ENCODE measurements at regions not wholly inside any gene's neighbourhood (a gene's known extent, or its start where the extent isn't known, plus 50 kb on each side); places are given as distances from the start of the nearest gene placed in this dataset.
"Not testable (repeated sequence)": the region's sequence is repeated elsewhere in the genome, so short reads cannot be mapped to it uniquely, and the experiment has no call there.

DNA sequence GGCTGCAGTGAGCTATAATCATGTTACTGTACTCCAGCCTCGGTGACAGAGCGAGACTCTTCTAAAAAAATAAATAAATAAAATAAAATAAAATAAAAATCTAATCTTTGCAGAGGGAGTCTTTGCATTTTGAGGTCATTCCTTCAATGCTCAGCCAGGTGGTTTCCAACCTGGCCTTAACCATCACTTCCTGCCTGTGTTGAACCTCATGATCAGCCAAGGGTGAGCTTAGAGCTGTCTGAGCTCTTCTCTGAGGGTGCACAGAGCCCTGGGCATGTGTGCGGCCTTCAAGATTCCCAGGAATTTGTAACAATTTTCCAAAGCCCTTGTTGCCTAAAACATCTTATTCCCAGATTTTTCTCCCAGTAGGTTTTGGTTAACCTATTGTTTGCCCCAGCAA, 94.3 kb downstream of the KCNJ12 start:
- not testable (repeated sequence) for H3K9me3 ChIP-seq (ENCODE audit: control insufficient read depth, low read depth, low read length); H3K4me3 ChIP-seq (ENCODE audit: low read length); H3K27me3 ChIP-seq (ENCODE audit: control insufficient read depth, insufficient read depth, low read length); H3K27ac ChIP-seq (ENCODE audit: low read length); H3K4me1 ChIP-seq (ENCODE audit: control insufficient read depth, low read depth, low read length); H3K36me3 ChIP-seq (ENCODE audit: control insufficient read depth, low read depth, low read length); H3K9ac ChIP-seq (ENCODE audit: low read length)

DNA sequence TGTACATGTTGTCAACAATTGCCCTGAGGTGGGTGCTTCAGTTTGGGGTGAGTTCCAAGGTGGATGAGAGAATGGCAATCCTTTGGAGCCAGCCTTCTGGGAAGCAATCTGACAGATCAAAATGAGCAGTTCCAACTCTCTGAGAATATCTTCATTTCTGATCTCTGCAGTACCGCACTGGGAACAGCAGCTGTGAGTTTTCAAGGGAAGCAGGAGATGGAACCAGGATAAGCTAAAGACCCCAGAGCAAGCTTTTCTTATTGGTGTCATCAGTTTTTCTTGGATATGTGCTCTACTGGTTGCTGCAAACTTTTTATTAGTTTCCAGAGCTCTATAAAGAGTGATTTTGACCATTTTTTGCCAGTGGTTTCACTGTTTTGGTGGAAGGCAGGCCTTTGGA, 94.7 kb downstream of the KCNJ12 start:
- Histone ChIP-seq H3K4me1 (ENCODE audit: control insufficient read depth, low read depth, low read length) (peaks cover 3% of the 10 kb centered on the region), H3K9me3 (ENCODE audit: control insufficient read depth, low read depth, low read length) (no peaks in the 10 kb centered on the region), H3K4me3 (ENCODE audit: low read length) (no peak overlapping the region), H3K27me3 (ENCODE audit: control insufficient read depth, insufficient read depth, low read length) (no peaks in the 10 kb centered on the region), H3K27ac (ENCODE audit: low read length) (no peak overlapping the region), H3K36me3 (ENCODE audit: control insufficient read depth, low read depth, low read length) (no peaks in the 10 kb centered on the region), H3K9ac (ENCODE audit: low read length) (no peak overlapping the region)

GRCh38 chr17:21474815-21475214, 98.7 kb downstream of the KCNJ12 start:
- Histone ChIP-seq H3K36me3 (ENCODE audit: control insufficient read depth, low read depth, low read length) (no peaks in the 10 kb centered on the region), H3K27me3 (ENCODE audit: control insufficient read depth, insufficient read depth, low read length) (no peaks in the 10 kb centered on the region), H3K9me3 (ENCODE audit: control insufficient read depth, low read depth, low read length) (no peaks in the 10 kb centered on the region), H3K4me1 (ENCODE audit: control insufficient read depth, low read depth, low read length) (peaks cover 6% of the 10 kb centered on the region), H3K4me3 (ENCODE audit: low read length) (no peak overlapping the region), H3K9ac (ENCODE audit: low read length) (no peak overlapping the region), H3K27ac (ENCODE audit: low read length) (no peak overlapping the region)

- H3K9ac ChIP-seq (ENCODE audit: low read length) = no peak overlapping the region
- H3K27ac ChIP-seq (ENCODE audit: low read length) = no peak overlapping the region
- no peak overlapping the region for H3K4me3 ChIP-seq (ENCODE audit: low read length)
- peaks cover 6% of the 10 kb centered on the region for H3K4me1 ChIP-seq (ENCODE audit: control insufficient read depth, low read depth, low read length)
- H3K9me3 ChIP-seq (ENCODE audit: control insufficient read depth, low read depth, low read length) = no peaks in the 10 kb centered on the region
- no peaks in the 10 kb centered on the region for H3K27me3 ChIP-seq (ENCODE audit: control insufficient read depth, insufficient read depth, low read length)
- no peaks in the 10 kb centered on the region for H3K36me3 ChIP-seq (ENCODE audit: control insufficient read depth, low read depth, low read length)
Measured at GRCh38 chr17:21475571-21475970, 99.4 kb downstream of the KCNJ12 start.

- Histone ChIP-seq H3K4me3 (ENCODE audit: low read length) (no peak overlapping the region), H3K27ac (ENCODE audit: low read length) (no peak overlapping the region), H3K27me3 (ENCODE audit: control insufficient read depth, insufficient read depth, low read length) (no peaks in the 10 kb centered on the region), H3K9ac (ENCODE audit: low read length) (no peak overlapping the region), H3K36me3 (ENCODE audit: control insufficient read depth, low read depth, low read length) (no peaks in the 10 kb centered on the region), H3K9me3 (ENCODE audit: control insufficient read depth, low read depth, low read length) (no peaks in the 10 kb centered on the region), H3K4me1 (ENCODE audit: control insufficient read depth, low read depth, low read length) (peaks cover 6% of the 10 kb centered on the region)
Measured at GRCh38 chr17:21476867-21477266, 100.7 kb downstream of the KCNJ12 start.

GRCh38 chr17:21482189-21482865, 106.2 kb downstream of the KCNJ12 start:
- Histone ChIP-seq H3K27me3 (ENCODE audit: control insufficient read depth, insufficient read depth, low read length) (no peaks in the 10 kb centered on the region), H3K4me3 (ENCODE audit: low read length) (no peak overlapping the region)

DNA sequence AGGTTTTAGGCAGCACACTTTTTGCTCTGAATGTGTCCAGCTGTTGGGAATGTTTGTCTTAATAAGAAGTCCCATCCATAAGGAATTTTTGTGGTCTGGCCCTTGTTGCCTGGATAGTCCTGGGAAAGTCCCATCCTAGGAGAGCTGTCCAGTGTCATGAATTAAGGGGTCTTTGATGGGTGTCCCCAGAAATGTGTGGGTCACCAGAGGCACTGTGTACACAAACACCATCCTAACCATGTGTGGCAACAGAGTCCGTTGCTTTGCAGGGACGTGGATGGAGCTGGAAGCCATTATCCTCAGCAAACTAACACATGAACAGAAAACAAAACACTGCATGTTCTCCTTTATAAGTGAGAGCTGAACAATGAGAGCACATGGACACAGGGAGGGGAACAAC, 111.9 kb downstream of the KCNJ12 start:
- not testable (repeated sequence) for H3K36me3 ChIP-seq (ENCODE audit: control insufficient read depth, low read depth, low read length); H3K9ac ChIP-seq (ENCODE audit: low read length); H3K4me3 ChIP-seq (ENCODE audit: low read length); H3K27ac ChIP-seq (ENCODE audit: low read length); H3K27me3 ChIP-seq (ENCODE audit: control insufficient read depth, insufficient read depth, low read length); H3K9me3 ChIP-seq (ENCODE audit: control insufficient read depth, low read depth, low read length); H3K4me1 ChIP-seq (ENCODE audit: control insufficient read depth, low read depth, low read length)

More at GRCh38 chr17:21482189-21482865, 106.2 kb downstream of the KCNJ12 start:
- Histone ChIP-seq H3K9ac (ENCODE audit: low read length) (no peak overlapping the region), H3K36me3 (ENCODE audit: control insufficient read depth, low read depth, low read length) (no peaks in the 10 kb centered on the region), H3K4me1 (ENCODE audit: control insufficient read depth, low read depth, low read length) (peaks cover 14% of the 10 kb centered on the region), H3K27ac (ENCODE audit: low read length) (no peak overlapping the region), H3K9me3 (ENCODE audit: control insufficient read depth, low read depth, low read length) (no peaks in the 10 kb centered on the region)

DNA sequence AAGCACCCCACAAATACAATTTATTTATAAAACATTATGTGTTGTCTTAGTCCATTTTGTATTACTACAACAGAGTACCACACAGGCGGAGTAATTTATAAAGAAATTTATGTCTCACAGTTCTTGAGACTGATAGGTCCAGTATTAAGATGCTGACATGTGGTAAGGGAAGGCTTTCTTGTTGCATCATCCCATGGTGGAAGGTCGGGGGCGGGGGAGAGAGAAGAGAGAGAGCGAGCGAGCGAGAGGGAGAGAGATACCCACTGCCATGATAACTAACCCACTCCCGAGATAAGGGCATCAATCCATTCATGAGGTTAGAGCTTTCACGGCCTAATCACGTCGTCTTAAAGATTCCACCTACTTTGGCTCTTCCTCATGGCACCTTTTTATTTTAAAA, 117.8 kb downstream of the KCNJ12 start:
- Histone ChIP-seq H3K27ac (ENCODE audit: low read length) (no peak overlapping the region), H3K4me1 (ENCODE audit: control insufficient read depth, low read depth, low read length) (no peaks in the 10 kb centered on the region), H3K9me3 (ENCODE audit: control insufficient read depth, low read depth, low read length) (no peaks in the 10 kb centered on the region), H3K36me3 (ENCODE audit: control insufficient read depth, low read depth, low read length) (no peaks in the 10 kb centered on the region), H3K27me3 (ENCODE audit: control insufficient read depth, insufficient read depth, low read length) (no peaks in the 10 kb centered on the region), H3K4me3 (ENCODE audit: low read length) (no peak overlapping the region), H3K9ac (ENCODE audit: low read length) (no peak overlapping the region)

DNA sequence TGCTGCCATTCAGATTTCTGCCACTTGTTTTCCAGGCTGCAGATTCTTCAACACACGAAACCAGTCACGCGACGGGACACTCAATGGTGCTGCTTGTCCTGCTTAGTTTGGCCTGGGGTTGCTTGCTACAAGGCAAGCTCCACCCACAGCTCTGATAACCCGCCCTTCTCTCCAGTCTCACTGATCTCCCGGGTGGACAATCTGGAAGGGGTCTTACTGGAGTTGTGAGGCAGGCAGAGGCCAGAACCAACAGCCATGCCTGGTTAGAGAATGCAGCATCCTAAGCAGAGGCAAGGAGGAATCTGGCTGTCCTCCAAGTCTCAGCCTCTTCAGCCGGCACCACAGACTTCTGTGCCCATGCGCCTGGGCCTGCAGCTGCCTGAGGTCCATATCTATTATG, 119.1 kb downstream of the KCNJ12 start:
- no peak overlapping the region for H3K27ac ChIP-seq (ENCODE audit: low read length)
- no peaks in the 10 kb centered on the region for H3K36me3 ChIP-seq (ENCODE audit: control insufficient read depth, low read depth, low read length)
- H3K27me3 ChIP-seq (ENCODE audit: control insufficient read depth, insufficient read depth, low read length) = no peaks in the 10 kb centered on the region
- H3K9me3 ChIP-seq (ENCODE audit: control insufficient read depth, low read depth, low read length) = no peaks in the 10 kb centered on the region
- H3K9ac ChIP-seq (ENCODE audit: low read length) = no peak overlapping the region
- no peak overlapping the region for H3K4me3 ChIP-seq (ENCODE audit: low read length)
- peaks cover 6% of the 10 kb centered on the region for H3K4me1 ChIP-seq (ENCODE audit: control insufficient read depth, low read depth, low read length)

DNA sequence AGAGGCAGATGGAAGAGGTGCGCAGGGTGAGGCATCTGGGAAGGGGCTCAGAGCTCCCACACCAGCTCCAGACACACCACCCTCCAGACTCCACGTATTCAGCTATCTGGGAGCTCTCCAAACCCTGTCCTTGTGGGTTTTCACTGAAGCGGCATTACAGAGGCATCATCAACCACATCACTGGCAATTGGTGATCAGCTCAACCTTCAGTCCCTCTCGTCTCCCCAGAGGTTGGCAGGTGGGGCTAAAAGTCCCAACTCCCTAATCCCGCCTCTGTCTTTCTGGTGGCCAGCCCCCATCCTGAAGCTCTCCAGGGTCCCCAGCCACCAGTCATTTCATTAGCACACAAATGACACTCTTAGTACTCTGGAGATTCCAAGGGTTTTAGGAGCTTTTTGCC, 123.9 kb downstream of the KCNJ12 start:
- H3K36me3 ChIP-seq (ENCODE audit: control insufficient read depth, low read depth, low read length) = no peaks in the 10 kb centered on the region
- no peaks in the 10 kb centered on the region for H3K27me3 ChIP-seq (ENCODE audit: control insufficient read depth, insufficient read depth, low read length)
- no peaks in the 10 kb centered on the region for H3K9me3 ChIP-seq (ENCODE audit: control insufficient read depth, low read depth, low read length)
- no peak overlapping the region for H3K9ac ChIP-seq (ENCODE audit: low read length)
- peaks cover 10% of the 10 kb centered on the region for H3K4me1 ChIP-seq (ENCODE audit: control insufficient read depth, low read depth, low read length)
- no peak overlapping the region for H3K27ac ChIP-seq (ENCODE audit: low read length)
- H3K4me3 ChIP-seq (ENCODE audit: low read length) = no peak overlapping the region

DNA sequence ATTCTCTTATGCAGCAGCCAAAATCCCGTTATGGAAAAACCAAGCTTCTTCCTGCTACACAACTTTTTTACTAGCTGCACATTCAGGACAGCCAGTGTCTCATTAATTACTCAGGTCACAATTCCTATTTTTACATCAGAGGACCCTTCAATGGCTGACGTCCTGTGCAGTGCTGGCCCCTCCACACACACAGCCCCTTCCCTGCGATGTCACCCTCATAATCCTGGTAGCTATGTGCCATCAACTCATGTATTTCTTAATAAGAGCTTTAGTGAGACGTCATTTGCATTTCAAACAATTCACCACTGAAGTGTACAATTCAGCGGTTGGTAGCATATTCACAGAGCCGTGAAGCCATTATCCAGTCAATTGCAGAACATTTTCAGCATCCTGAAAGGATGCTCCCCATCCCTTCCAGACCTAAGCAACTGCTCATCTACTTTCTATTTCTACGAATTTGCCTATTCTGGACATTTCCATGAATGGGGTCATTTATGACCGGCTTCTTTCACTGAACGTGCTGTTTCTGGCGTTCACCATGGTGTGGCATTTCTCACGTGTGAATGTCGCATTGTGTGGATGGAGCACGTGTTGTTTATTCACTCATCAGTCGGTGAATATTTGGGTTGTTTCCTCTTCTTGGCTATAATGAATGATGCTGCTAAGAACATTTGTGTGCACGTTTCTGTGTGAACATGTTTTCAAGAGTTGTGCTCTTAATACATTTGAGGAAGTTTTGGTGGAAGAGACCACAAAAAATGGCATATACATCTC, 126.0 kb downstream of the KCNJ12 start:
- H3K36me3 ChIP-seq (ENCODE audit: control insufficient read depth, low read depth, low read length); H3K27ac ChIP-seq (ENCODE audit: low read length); H3K9me3 ChIP-seq (ENCODE audit: control insufficient read depth, low read depth, low read length); H3K4me3 ChIP-seq (ENCODE audit: low read length); H3K27me3 ChIP-seq (ENCODE audit: control insufficient read depth, insufficient read depth, low read length); H3K9ac ChIP-seq (ENCODE audit: low read length): not testable (repeated sequence)
- H3K4me1 ChIP-seq (ENCODE audit: control insufficient read depth, low read depth, low read length) = peaks cover 10% of the 10 kb centered on the region

All from iPS-18a (cell line).